Spleen (tissue), 7 donors: ENCODE measurements at regions not wholly inside any gene's neighbourhood (a gene's known extent, or its start where the extent isn't known, plus 50 kb on each side); places are given as distances from the start of the nearest gene placed in this dataset.

Experiments
- CTCF ChIP-seq, 11 experiments: fragments of 200-600 bp in 7 of 11; fragments of 450-650 bp in 4 of 11; sonication (generic) in 4 of 11; IDR thresholded peaks in 8 of 11; conservative IDR thresholded peaks in 3 of 11; 1 replicate in 7 of 11; 2 replicates in 4 of 11; pipeline versions ENCODE4 v1.4.0 to v1.8.0; 2016 to 2021; ENCODE audit warnings: antibody characterized with exemption in 11 of 11, inconsistent platforms in 4 of 11, mild to moderate bottlenecking in 1 of 11
- POLR2A ChIP-seq, 3 donors: fragments of 450-650 bp; IDR thresholded peaks; one replicate each; pipeline ENCODE4 v1.5.1; 2017; ENCODE audit warnings: antibody characterized with exemption in 3 of 3, mild to moderate bottlenecking in 1 of 3
- donor health status: DM: no; HTN: no; CAD: no; lungs with moderate emphysema.
- donor health status: DM: no; HTN: no; CAD: no.
- donor health status: DM: no; HTN: no; CAD: no.

- TF ChIP-seq CTCF (IDR thresholded peaks at IDR 0.05 in 8 of 11, conservative IDR thresholded peaks at IDR 0.05 in 3 of 11): no peak
- TF ChIP-seq POLR2A (IDR thresholded peaks at IDR 0.05): no peak
These were observed 185.4 kb downstream of the SEC16B start for GRCh38 chr1:177784409-177784808.
